ENCODE measurements at regions not wholly inside any gene's neighbourhood (a gene's known extent, or its start where the extent isn't known, plus 50 kb on each side); places are given as distances from the start of the nearest gene placed in this dataset.

DNA sequence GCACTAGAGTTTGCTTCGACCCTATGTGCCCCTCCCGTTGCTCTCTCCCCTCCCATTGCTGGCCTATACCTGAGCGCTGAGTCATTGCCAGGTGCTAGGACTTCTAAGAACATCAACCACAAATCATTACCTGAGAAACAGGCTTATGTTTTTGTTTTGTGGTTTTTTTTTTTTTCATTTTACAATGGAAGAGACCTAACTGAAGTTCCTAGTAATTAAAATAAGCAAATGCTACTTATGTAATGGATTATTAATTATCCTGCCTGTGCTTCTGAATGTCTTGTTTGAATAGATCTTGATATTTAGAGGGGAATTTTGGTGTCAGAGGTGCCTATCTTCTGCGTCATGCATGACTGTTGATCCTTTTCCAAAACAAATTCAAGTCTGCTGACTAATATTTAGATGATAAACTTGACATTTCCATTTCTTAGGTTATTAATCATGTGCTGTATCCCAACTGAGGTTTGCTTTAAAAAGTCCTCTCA, 275.4 kb upstream of the CPEB2 start:
- DNase-seq, result no peak
- H3K27ac ChIP-seq, result no peak overlapping the region
- H3K9me3 ChIP-seq, result no peaks in the 10 kb centered on the region

DNA sequence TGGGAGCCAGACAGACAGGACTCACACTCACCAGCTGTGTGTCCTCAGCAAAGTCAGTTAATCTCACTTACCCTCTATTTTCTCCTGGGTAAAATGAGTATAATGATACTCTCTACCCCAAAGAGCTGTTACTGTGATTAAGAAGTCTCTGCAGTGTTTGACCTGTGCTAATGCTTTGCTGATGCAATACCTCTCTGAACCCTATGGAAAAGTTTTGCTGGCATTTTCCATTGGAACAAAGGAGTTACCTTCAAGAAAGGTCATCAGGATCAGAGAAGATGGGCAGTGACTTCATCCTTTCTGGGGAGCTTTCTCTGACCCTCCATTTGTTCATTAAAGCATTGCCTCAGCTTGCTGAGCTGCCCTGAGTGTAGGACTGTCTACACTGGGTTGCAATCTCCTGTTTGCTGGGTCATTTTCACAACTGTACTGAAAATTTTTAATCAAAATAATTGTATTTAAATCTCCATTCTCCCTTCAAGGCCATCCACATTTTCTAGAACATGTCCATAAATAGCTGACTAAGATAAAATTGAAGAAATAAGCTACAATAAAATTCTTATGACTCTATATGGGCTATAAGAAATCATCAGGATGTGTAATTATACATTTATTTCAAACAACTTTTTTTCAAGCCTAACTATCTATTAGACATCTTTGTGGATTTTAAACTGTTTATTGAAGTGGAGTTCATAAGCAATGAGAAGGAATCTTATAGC, 272.8 kb upstream of the CPEB2 start:
- TF ChIP-seq, protein P1, sequence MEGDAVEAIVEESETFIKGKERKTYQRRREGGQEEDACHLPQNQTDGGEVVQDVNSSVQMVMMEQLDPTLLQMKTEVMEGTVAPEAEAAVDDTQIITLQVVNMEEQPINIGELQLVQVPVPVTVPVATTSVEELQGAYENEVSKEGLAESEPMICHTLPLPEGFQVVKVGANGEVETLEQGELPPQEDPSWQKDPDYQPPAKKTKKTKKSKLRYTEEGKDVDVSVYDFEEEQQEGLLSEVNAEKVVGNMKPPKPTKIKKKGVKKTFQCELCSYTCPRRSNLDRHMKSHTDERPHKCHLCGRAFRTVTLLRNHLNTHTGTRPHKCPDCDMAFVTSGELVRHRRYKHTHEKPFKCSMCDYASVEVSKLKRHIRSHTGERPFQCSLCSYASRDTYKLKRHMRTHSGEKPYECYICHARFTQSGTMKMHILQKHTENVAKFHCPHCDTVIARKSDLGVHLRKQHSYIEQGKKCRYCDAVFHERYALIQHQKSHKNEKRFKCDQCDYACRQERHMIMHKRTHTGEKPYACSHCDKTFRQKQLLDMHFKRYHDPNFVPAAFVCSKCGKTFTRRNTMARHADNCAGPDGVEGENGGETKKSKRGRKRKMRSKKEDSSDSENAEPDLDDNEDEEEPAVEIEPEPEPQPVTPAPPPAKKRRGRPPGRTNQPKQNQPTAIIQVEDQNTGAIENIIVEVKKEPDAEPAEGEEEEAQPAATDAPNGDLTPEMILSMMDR (IDR thresholded peaks at IDR 0.05), result no peak
- intact Hi-C loops (cut with DNase I), result no loop called here
- Histone ChIP-seq H3K27me3 (ENCODE audit: low read depth) (no peaks in the 10 kb centered on the region), H3K27ac (no peak overlapping the region), H3K4me3 (no peak overlapping the region), H3K9me3 (no peaks in the 10 kb centered on the region), H3K36me3 (no peaks in the 10 kb centered on the region), H3K4me1 (no peaks in the 10 kb centered on the region)
- DNase-seq, result no peak
- no peak for ATAC-seq

More for the DNA sequence above, 275.4 kb upstream of the CPEB2 start:
- TF ChIP-seq, protein P1 (IDR thresholded peaks at IDR 0.05), result no peak
- ATAC-seq, result no peak
- Histone ChIP-seq H3K27me3 (ENCODE audit: low read depth) (no peaks in the 10 kb centered on the region), H3K4me1 (no peaks in the 10 kb centered on the region), H3K4me3 (no peak overlapping the region), H3K36me3 (no peaks in the 10 kb centered on the region)
- intact Hi-C loops (cut with DNase I), result no loop called here

DNA sequence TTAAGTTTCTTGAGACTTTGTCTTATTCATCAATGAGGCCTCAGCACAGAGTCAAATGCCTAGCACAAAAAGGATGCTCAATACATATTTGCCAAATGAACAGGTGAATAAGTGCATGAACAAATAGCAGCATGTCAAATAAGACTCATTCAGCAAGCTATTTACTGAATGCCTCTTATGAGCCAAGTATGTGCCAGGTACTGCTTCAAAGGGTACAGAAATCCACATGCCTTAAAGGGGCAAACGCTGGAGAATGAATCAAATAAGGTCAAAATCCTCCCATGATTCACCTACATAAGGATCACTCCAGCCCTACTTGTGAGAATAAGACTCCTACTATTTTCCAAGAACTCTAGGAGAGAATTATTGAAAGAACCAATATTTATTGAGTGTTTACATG, 260.2 kb upstream of the CPEB2 start:
- H3K27me3 ChIP-seq (ENCODE audit: low read depth), result no peaks in the 10 kb centered on the region
- H3K4me3 ChIP-seq, result no peak overlapping the region
- intact Hi-C loops (cut with DNase I), result no loop called here
- DNase-seq (no peak), ATAC-seq (peak in 1 of 2 donors; percentile 51)
- no peaks in the 10 kb centered on the region for H3K36me3 ChIP-seq
- H3K27ac ChIP-seq, result no peak overlapping the region
- no peaks in the 10 kb centered on the region for H3K9me3 ChIP-seq
- no peaks in the 10 kb centered on the region for H3K4me1 ChIP-seq
- TF ChIP-seq, protein P1 (IDR thresholded peaks at IDR 0.05), result no peak

DNA sequence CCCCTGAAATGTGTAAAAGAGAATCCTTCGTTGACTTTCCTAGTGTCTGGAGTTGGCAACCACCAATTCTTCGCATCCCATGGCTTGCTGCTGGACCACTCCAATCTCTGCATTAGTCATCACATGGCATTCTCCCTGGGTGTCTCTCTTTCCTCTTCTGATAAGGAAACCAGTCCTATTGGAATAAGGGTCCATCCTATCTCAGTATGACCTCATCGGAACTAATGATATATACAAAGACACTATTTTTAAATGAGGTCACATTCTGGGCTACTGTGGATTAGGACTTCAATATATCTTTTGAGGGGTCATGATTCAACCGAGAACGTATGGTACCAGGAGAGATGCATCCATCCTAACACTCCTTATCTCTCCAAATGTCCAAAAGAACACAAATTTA, 259.1 kb upstream of the CPEB2 start:
- H3K4me3 ChIP-seq, result no peak overlapping the region
- TF ChIP-seq, protein P1 (IDR thresholded peaks at IDR 0.05), result no peak
- intact Hi-C loops (cut with DNase I), result no loop called here
- no peak overlapping the region for H3K27ac ChIP-seq
- H3K27me3 ChIP-seq (ENCODE audit: low read depth), result no peaks in the 10 kb centered on the region
- no peaks in the 10 kb centered on the region for H3K4me1 ChIP-seq
- DNase-seq (no peak), ATAC-seq (no peak)
- H3K36me3 ChIP-seq, result no peaks in the 10 kb centered on the region
- no peaks in the 10 kb centered on the region for H3K9me3 ChIP-seq

DNA sequence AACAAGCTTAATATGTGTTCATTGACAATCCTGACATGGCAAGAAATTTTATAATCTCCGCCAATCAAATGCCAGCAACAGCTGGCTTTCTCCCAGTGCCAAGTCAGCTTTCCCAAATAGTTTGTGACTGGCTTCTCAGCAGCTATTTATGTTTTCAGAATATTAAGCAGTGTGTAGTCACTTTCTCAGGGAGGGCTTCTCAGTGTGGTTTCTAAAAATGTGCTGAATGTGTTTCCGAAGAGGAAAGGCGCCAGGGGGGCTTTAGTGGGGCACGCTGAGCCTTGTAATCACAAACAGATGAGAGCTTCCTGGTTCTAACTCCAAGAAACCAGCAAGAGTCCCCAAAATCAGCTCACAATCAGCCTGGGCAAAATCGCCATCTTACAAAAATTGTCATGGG, 258.7 kb upstream of the CPEB2 start:
- intact Hi-C loops (cut with DNase I), result no loop called here
- Histone ChIP-seq H3K4me1 (no peaks in the 10 kb centered on the region), H3K9me3 (no peaks in the 10 kb centered on the region), H3K27ac (no peak overlapping the region), H3K4me3 (no peak overlapping the region), H3K36me3 (no peaks in the 10 kb centered on the region), H3K27me3 (ENCODE audit: low read depth) (no peaks in the 10 kb centered on the region)
- DNase-seq (no peak), ATAC-seq (no peak)
- TF ChIP-seq, protein P1 (IDR thresholded peaks at IDR 0.05), result no peak

Measured in lower lobe of right lung (tissue), 2 donors.